Karpas-422 (cell line): ENCODE measurements at regions not wholly inside any gene's neighbourhood (a gene's known extent, or its start where the extent isn't known, plus 50 kb on each side); places are given as distances from the start of the nearest gene placed in this dataset.

ENCODE experiments used
- DNase-seq: peaks from one replicate; pipeline ENCODE4 v3.0.0-alpha.2; 2015
- H2AFZ ChIP-seq: fragments of 200-600 bp; sonication (generic); 2 replicates; pipeline ENCODE4 v1.6.1; 2014; ENCODE audit warnings: antibody characterized with exemption, low read length, mixed read lengths
- H3K27ac ChIP-seq: fragments of 200-600 bp; sonication (generic); 2 replicates; pipeline ENCODE4 v1.5.1; 2014; ENCODE audit warnings: mild to moderate bottlenecking, low read length, moderate library complexity
- H3K27me3 ChIP-seq: fragments of 200-600 bp; sonication (generic); 2 replicates; pipeline ENCODE4 v1.6.1; 2014; ENCODE audit warnings: low read length, mixed read lengths
- H3K36me3 ChIP-seq: fragments of 200-600 bp; sonication (generic); 2 replicates; pipeline ENCODE4 v1.6.1; 2014; ENCODE audit warnings: low read length, mixed read lengths; ENCODE audit not compliant: insufficient read depth
- H3K4me1 ChIP-seq: fragments of 200-600 bp; sonication (generic); 2 replicates; pipeline ENCODE4 v1.6.1; 2014; ENCODE audit warnings: mild to moderate bottlenecking, low read length, mixed read lengths
- H3K4me2 ChIP-seq: fragments of 200-600 bp; sonication (generic); 2 replicates; pipeline ENCODE4 v1.6.1; 2014; ENCODE audit warnings: low read length, low read depth, mild to moderate bottlenecking; ENCODE audit not compliant: poor library complexity, severe bottlenecking
- H3K4me3 ChIP-seq: fragments of 200-600 bp; sonication (generic); 2 replicates; pipeline ENCODE4 v1.5.1; 2014; ENCODE audit warnings: mild to moderate bottlenecking, antibody characterized with exemption, low read length, mixed read lengths
- H3K79me2 ChIP-seq: fragments of 200-600 bp; sonication (generic); 2 replicates; pipeline ENCODE4 v1.6.1; 2014; ENCODE audit warnings: mild to moderate bottlenecking, low read length, mixed read lengths
- H3K9ac ChIP-seq: fragments of 200-600 bp; sonication (generic); 2 replicates; pipeline ENCODE4 v1.6.0; 2014; ENCODE audit warnings: low read length
- H3K9me2 ChIP-seq: fragments of 200-600 bp; sonication (generic), shearing (Covaris generic); replicated peaks from 2 replicates; pipeline ENCODE4 v1.6.0; 2014; ENCODE audit warnings: mild to moderate bottlenecking, low read length, moderate library complexity; ENCODE audit not compliant: insufficient read depth
- H3K9me3 ChIP-seq: fragments of 300-700, 200-600 bp; sonication (generic); 2 replicates; pipeline ENCODE4 v1.6.1; 2014; ENCODE audit warnings: low read length, mixed read lengths
- H4K20me1 ChIP-seq: fragments of 200-600 bp; sonication (generic); 2 replicates; pipeline ENCODE4 v1.6.1; 2014; ENCODE audit warnings: mild to moderate bottlenecking, antibody characterized with exemption, low read length, low read depth; ENCODE audit not compliant: insufficient read depth

GRCh38 chr3:17808994-17809393, 66.6 kb upstream of the TBC1D5 start:
- no peak overlapping the region for H3K27ac ChIP-seq
- H3K79me2 ChIP-seq: no peaks in the 10 kb centered on the region
- H3K36me3 ChIP-seq: no peaks in the 10 kb centered on the region
- DNase-seq: no peak
- no peaks in the 10 kb centered on the region for H3K4me1 ChIP-seq
- 0 out of 2 replicates have a peak, but pooled peaks cover 4% of the 10 kb centered on the region for H3K27me3 ChIP-seq
- no peak overlapping the region for H2AFZ ChIP-seq
- no peak overlapping the region for H3K4me3 ChIP-seq
- no peaks in the 10 kb centered on the region for H3K9me2 ChIP-seq
- no peak overlapping the region for H3K4me2 ChIP-seq
- H3K9ac ChIP-seq: no peak overlapping the region
- H4K20me1 ChIP-seq: no peaks in the 10 kb centered on the region
- H3K9me3 ChIP-seq: no peaks in the 10 kb centered on the region

GRCh38 chr3:17806876-17807275, 64.4 kb upstream of the TBC1D5 start:
- H3K36me3 ChIP-seq: no peaks in the 10 kb centered on the region
- H3K9me2 ChIP-seq: no peaks in the 10 kb centered on the region
- H3K4me1 ChIP-seq: peaks cover 5% of the 10 kb centered on the region
- H3K79me2 ChIP-seq: no peaks in the 10 kb centered on the region
- no peak overlapping the region for H3K4me3 ChIP-seq
- no peak for DNase-seq
- H2AFZ ChIP-seq: no peak overlapping the region; the same call in 1 of the 2 replicates
- H3K4me2 ChIP-seq: no peak overlapping the region
- H4K20me1 ChIP-seq: no peaks in the 10 kb centered on the region
- H3K27ac ChIP-seq: no peak overlapping the region
- 0 out of 2 replicates have a peak, but pooled peaks cover 4% of the 10 kb centered on the region for H3K27me3 ChIP-seq
- H3K9ac ChIP-seq: no peak overlapping the region
- no peaks in the 10 kb centered on the region for H3K9me3 ChIP-seq

- 0 out of 2 replicates have a peak, but pooled peaks cover 4% of the 10 kb centered on the region for H3K27me3 ChIP-seq
- H3K27ac ChIP-seq: no peak overlapping the region
- H3K9ac ChIP-seq: no peak overlapping the region
- no peak overlapping the region for H2AFZ ChIP-seq
- peaks cover 5% of the 10 kb centered on the region for H3K4me1 ChIP-seq
- no peaks in the 10 kb centered on the region for H3K79me2 ChIP-seq
- no peaks in the 10 kb centered on the region for H3K9me3 ChIP-seq
- H4K20me1 ChIP-seq: no peaks in the 10 kb centered on the region
- H3K9me2 ChIP-seq: no peaks in the 10 kb centered on the region
- DNase-seq: no peak
- no peak overlapping the region for H3K4me2 ChIP-seq
- no peak overlapping the region for H3K4me3 ChIP-seq
- no peaks in the 10 kb centered on the region for H3K36me3 ChIP-seq
Measured at GRCh38 chr3:17806201-17806600, 63.8 kb upstream of the TBC1D5 start.

GRCh38 chr3:17805461-17805940, 63.1 kb upstream of the TBC1D5 start:
- H3K9ac ChIP-seq: no peak overlapping the region
- 0 out of 2 replicates have a peak, but pooled peaks cover 3% of the 10 kb centered on the region for H3K27me3 ChIP-seq
- H2AFZ ChIP-seq: no peak overlapping the region
- H4K20me1 ChIP-seq: no peaks in the 10 kb centered on the region
- no peak overlapping the region for H3K4me3 ChIP-seq
- peaks cover 5% of the 10 kb centered on the region for H3K4me1 ChIP-seq
- H3K9me3 ChIP-seq: no peaks in the 10 kb centered on the region
- H3K9me2 ChIP-seq: no peaks in the 10 kb centered on the region
- no peak for DNase-seq
- no peak overlapping the region for H3K4me2 ChIP-seq
- no peak overlapping the region for H3K27ac ChIP-seq
- H3K79me2 ChIP-seq: no peaks in the 10 kb centered on the region
- no peaks in the 10 kb centered on the region for H3K36me3 ChIP-seq

GRCh38 chr3:17802950-17803349, 60.5 kb upstream of the TBC1D5 start:
- H2AFZ ChIP-seq: no peak overlapping the region
- H3K79me2 ChIP-seq: no peaks in the 10 kb centered on the region
- H3K4me3 ChIP-seq: no peak overlapping the region
- H3K27me3 ChIP-seq: no peaks in the 10 kb centered on the region
- H3K9me3 ChIP-seq: no peaks in the 10 kb centered on the region
- H3K4me1 ChIP-seq: peaks cover 5% of the 10 kb centered on the region
- H3K9me2 ChIP-seq: no peaks in the 10 kb centered on the region
- DNase-seq: peak; percentile 49
- no peak overlapping the region for H3K27ac ChIP-seq
- H4K20me1 ChIP-seq: no peaks in the 10 kb centered on the region
- H3K9ac ChIP-seq: no peak overlapping the region
- H3K4me2 ChIP-seq: no peak overlapping the region
- H3K36me3 ChIP-seq: no peaks in the 10 kb centered on the region

- no peaks in the 10 kb centered on the region for H3K79me2 ChIP-seq
- no peaks in the 10 kb centered on the region for H4K20me1 ChIP-seq
- H2AFZ ChIP-seq: no peak overlapping the region
- no peak overlapping the region for H3K4me3 ChIP-seq
- no peak for DNase-seq
- H3K9ac ChIP-seq: no peak overlapping the region
- H3K4me2 ChIP-seq: no peak overlapping the region
- peaks cover 5% of the 10 kb centered on the region for H3K4me1 ChIP-seq
- no peak overlapping the region for H3K27ac ChIP-seq
- H3K36me3 ChIP-seq: no peaks in the 10 kb centered on the region
- no peaks in the 10 kb centered on the region for H3K27me3 ChIP-seq
- no peaks in the 10 kb centered on the region for H3K9me2 ChIP-seq
- no peaks in the 10 kb centered on the region for H3K9me3 ChIP-seq
Measured at GRCh38 chr3:17801131-17801530, 58.7 kb upstream of the TBC1D5 start.

- no peak for DNase-seq
Measured at GRCh38 chr3:17800232-17800631, 57.8 kb upstream of the TBC1D5 start.

GRCh38 chr3:17799312-17799711, 56.9 kb upstream of the TBC1D5 start:
- H3K9me3 ChIP-seq: no peaks in the 10 kb centered on the region
- H2AFZ ChIP-seq: no peak overlapping the region
- DNase-seq: no peak
- no peaks in the 10 kb centered on the region for H3K27me3 ChIP-seq
- H3K4me1 ChIP-seq: peaks cover 5% of the 10 kb centered on the region
- no peak overlapping the region for H3K9ac ChIP-seq
- no peak overlapping the region for H3K4me2 ChIP-seq
- H3K36me3 ChIP-seq: no peaks in the 10 kb centered on the region
- H3K27ac ChIP-seq: no peak overlapping the region
- no peak overlapping the region for H3K4me3 ChIP-seq
- no peaks in the 10 kb centered on the region for H3K79me2 ChIP-seq
- no peaks in the 10 kb centered on the region for H3K9me2 ChIP-seq
- no peaks in the 10 kb centered on the region for H4K20me1 ChIP-seq

More at GRCh38 chr3:17800232-17800631, 57.8 kb upstream of the TBC1D5 start:
- Histone ChIP-seq H3K4me1 (peaks cover 5% of the 10 kb centered on the region), H3K9me2 (no peaks in the 10 kb centered on the region), H3K27ac (no peak overlapping the region), H4K20me1 (no peaks in the 10 kb centered on the region), H3K36me3 (no peaks in the 10 kb centered on the region), H3K9ac (no peak overlapping the region), H3K4me3 (no peak overlapping the region), H3K27me3 (no peaks in the 10 kb centered on the region), H3K9me3 (no peaks in the 10 kb centered on the region), H2AFZ (no peak overlapping the region), H3K4me2 (no peak overlapping the region), H3K79me2 (no peaks in the 10 kb centered on the region)

GRCh38 chr3:17798000-17798399, 55.6 kb upstream of the TBC1D5 start:
- Histone ChIP-seq H3K9me3 (no peaks in the 10 kb centered on the region), H3K4me3 (no peak overlapping the region), H3K4me2 (no peak overlapping the region), H3K27me3 (no peaks in the 10 kb centered on the region), H3K9ac (no peak overlapping the region), H3K36me3 (no peaks in the 10 kb centered on the region), H3K9me2 (no peaks in the 10 kb centered on the region), H4K20me1 (no peaks in the 10 kb centered on the region), H3K4me1 (peaks cover 3% of the 10 kb centered on the region), H2AFZ (no peak overlapping the region), H3K79me2 (no peaks in the 10 kb centered on the region), H3K27ac (no peak overlapping the region)
- peak; percentile 63 for DNase-seq
